IPS-20b (cell line): ENCODE measurements at regions not wholly inside any gene's neighbourhood (a gene's known extent, or its start where the extent isn't known, plus 50 kb on each side); places are given as distances from the start of the nearest gene placed in this dataset.

Experiments used
- H3K27ac ChIP-seq: one replicate; pipeline ENCODE4 v1.5.1; 2013; ENCODE audit warnings: low read length
- H3K27me3 ChIP-seq: 2 replicates; pipeline ENCODE4 v1.6.1; 2013; ENCODE audit warnings: mild to moderate bottlenecking, low read length, inconsistent platforms; ENCODE audit not compliant: insufficient read depth
- H3K36me3 ChIP-seq: 2 replicates; pipeline ENCODE4 v1.6.1; 2013; ENCODE audit warnings: low read depth, mild to moderate bottlenecking, inconsistent platforms, low read length, moderate library complexity; ENCODE audit not compliant: insufficient read depth
- H3K4me1 ChIP-seq: 2 replicates; pipeline ENCODE4 v1.6.1; 2013; ENCODE audit warnings: mild to moderate bottlenecking, control low read depth, inconsistent platforms, low read length, moderate library complexity; ENCODE audit not compliant: insufficient read depth
- H3K4me3 ChIP-seq: 2 replicates; pipeline ENCODE4 v1.5.1; 2013; ENCODE audit warnings: mild to moderate bottlenecking, low read length, inconsistent platforms
- H3K9ac ChIP-seq: 2 replicates; pipeline ENCODE4 v1.6.1; 2013; ENCODE audit warnings: low read depth, mild to moderate bottlenecking, inconsistent platforms, low read length, moderate library complexity
- H3K9me3 ChIP-seq: 2 replicates; pipeline ENCODE4 v1.6.1; 2013; ENCODE audit warnings: mild to moderate bottlenecking, low read depth, low read length, inconsistent platforms; ENCODE audit not compliant: insufficient read depth

DNA sequence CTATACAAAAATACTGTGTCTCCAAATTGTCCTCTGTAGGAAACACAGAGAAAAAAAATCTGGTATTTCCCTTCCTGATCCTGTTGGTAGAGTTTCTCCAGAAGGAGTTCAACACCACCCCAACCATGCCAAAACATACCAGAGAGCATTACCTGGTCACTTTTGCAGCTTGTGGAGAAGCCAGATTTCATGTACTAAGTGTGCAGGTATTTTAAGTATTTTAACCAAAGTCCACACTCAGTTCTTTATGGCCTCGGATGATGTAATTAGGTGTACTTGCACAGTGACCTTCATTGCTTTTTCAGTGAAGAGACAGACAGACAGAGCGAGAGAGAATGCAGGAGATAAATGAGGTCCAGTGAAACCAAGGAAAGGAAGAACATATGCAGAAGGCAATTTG lies 2046.8 kb upstream of the CDH9 start:
- Histone ChIP-seq H3K36me3 (no peaks in the 10 kb centered on the region), H3K9me3 (no peaks in the 10 kb centered on the region), H3K27ac (no peak overlapping the region), H3K9ac (no peak overlapping the region), H3K4me1 (no peaks in the 10 kb centered on the region), H3K4me3 (no peak overlapping the region), H3K27me3 (no peaks in the 10 kb centered on the region)

- no peaks in the 10 kb centered on the region for H3K36me3 ChIP-seq
- H3K27me3 ChIP-seq: no peaks in the 10 kb centered on the region
These were observed 2041.4 kb upstream of the CDH9 start for GRCh38 chr5:29079771-29080170.

GRCh38 chr5:29077451-29077850 lies 2039.1 kb upstream of the CDH9 start:
- no peaks in the 10 kb centered on the region for H3K27me3 ChIP-seq
- H3K4me3 ChIP-seq: no peak overlapping the region
- no peaks in the 10 kb centered on the region for H3K9me3 ChIP-seq
- no peak overlapping the region for H3K9ac ChIP-seq
- no peaks in the 10 kb centered on the region for H3K4me1 ChIP-seq
- no peaks in the 10 kb centered on the region for H3K36me3 ChIP-seq
- no peak overlapping the region for H3K27ac ChIP-seq

More at GRCh38 chr5:29079771-29080170, 2041.4 kb upstream of the CDH9 start:
- no peak overlapping the region for H3K4me3 ChIP-seq
- H3K27ac ChIP-seq: no peak overlapping the region
- H3K9ac ChIP-seq: no peak overlapping the region
- no peaks in the 10 kb centered on the region for H3K4me1 ChIP-seq
- no peaks in the 10 kb centered on the region for H3K9me3 ChIP-seq

DNA sequence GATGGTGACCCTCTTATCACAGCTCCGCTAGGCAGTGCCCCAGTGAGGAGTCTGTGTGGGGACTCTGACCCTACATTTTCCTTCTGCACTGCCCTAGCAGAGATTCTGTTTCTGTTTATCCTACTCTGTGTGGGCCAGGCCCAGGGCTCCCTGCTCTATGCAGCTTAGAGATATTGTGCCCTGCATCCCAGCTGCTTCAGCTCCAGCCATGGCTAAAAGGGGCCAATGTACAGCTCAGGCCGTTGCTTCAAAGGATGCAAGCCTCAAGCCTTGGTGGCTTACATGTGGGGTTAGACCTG lies 2030.7 kb upstream of the CDH9 start:
- Histone ChIP-seq H3K27me3 (no peaks in the 10 kb centered on the region), H3K4me1 (no peaks in the 10 kb centered on the region), H3K4me3 (no peak overlapping the region), H3K36me3 (no peaks in the 10 kb centered on the region), H3K27ac (no peak overlapping the region), H3K9me3 (no peaks in the 10 kb centered on the region), H3K9ac (no peak overlapping the region)

DNA sequence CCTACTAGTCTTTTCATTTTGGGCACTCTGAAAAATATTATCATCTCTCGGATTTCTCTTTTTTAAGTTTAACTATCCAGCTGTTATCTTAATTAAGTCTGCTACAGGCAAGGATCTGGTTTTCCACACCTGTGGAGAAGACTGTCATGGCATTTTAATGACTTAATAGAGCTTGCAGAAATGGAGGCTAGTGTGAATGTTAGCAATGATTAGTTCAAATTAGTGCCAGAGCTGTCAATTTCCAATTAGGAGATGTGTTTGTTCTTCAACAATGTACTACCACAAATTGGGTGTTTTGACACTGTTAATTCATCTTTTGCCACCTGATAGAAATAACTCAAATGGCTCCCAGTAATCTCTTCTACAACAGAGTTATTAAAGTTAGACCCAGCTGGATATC lies 2023.0 kb upstream of the CDH9 start:
- H3K27me3 ChIP-seq: no peaks in the 10 kb centered on the region
- H3K4me1 ChIP-seq: no peaks in the 10 kb centered on the region
- H3K36me3 ChIP-seq: no peaks in the 10 kb centered on the region
- no peak overlapping the region for H3K4me3 ChIP-seq
- H3K9ac ChIP-seq: no peak overlapping the region
- no peak overlapping the region for H3K27ac ChIP-seq
- no peaks in the 10 kb centered on the region for H3K9me3 ChIP-seq

GRCh38 chr5:29054694-29055093 lies 2016.3 kb upstream of the CDH9 start:
- Histone ChIP-seq H3K9me3 (no peaks in the 10 kb centered on the region), H3K4me3 (no peak overlapping the region), H3K9ac (no peak overlapping the region; the same call in 1 of the 2 replicates), H3K27ac (no peak overlapping the region), H3K27me3 (no peaks in the 10 kb centered on the region), H3K4me1 (peaks cover 3% of the 10 kb centered on the region; the same call in 1 of the 2 replicates), H3K36me3 (no peaks in the 10 kb centered on the region)

- H3K4me1 ChIP-seq: peaks cover 3% of the 10 kb centered on the region; the same call in 1 of the 2 replicates
- no peak overlapping the region; the same call in 1 of the 2 replicates for H3K9ac ChIP-seq
- no peaks in the 10 kb centered on the region for H3K9me3 ChIP-seq
- H3K27ac ChIP-seq: no peak overlapping the region
- no peak overlapping the region for H3K4me3 ChIP-seq
- no peaks in the 10 kb centered on the region for H3K36me3 ChIP-seq
- no peaks in the 10 kb centered on the region for H3K27me3 ChIP-seq
These were observed 2015.9 kb upstream of the CDH9 start for GRCh38 chr5:29054282-29054681.

GRCh38 chr5:29051509-29051908 lies 2013.1 kb upstream of the CDH9 start:
- Histone ChIP-seq H3K27ac (no peak overlapping the region), H3K27me3 (no peaks in the 10 kb centered on the region), H3K4me1 (peaks cover 3% of the 10 kb centered on the region; the same call in 1 of the 2 replicates), H3K36me3 (no peaks in the 10 kb centered on the region), H3K4me3 (no peak overlapping the region), H3K9me3 (no peaks in the 10 kb centered on the region), H3K9ac (no peak overlapping the region)

GRCh38 chr5:29042152-29042551 lies 2003.8 kb upstream of the CDH9 start:
- peaks cover 3% of the 10 kb centered on the region; the same call in 1 of the 2 replicates for H3K4me1 ChIP-seq
- H3K9me3 ChIP-seq: no peaks in the 10 kb centered on the region
- no peaks in the 10 kb centered on the region for H3K27me3 ChIP-seq
- H3K36me3 ChIP-seq: no peaks in the 10 kb centered on the region
- H3K9ac ChIP-seq: no peak overlapping the region
- H3K27ac ChIP-seq: peak overlapping the region; percentile 47
- no peak overlapping the region for H3K4me3 ChIP-seq

GRCh38 chr5:29040404-29040803 lies 2002.0 kb upstream of the CDH9 start:
- peaks cover 3% of the 10 kb centered on the region; the same call in 1 of the 2 replicates for H3K4me1 ChIP-seq
- H3K36me3 ChIP-seq: no peaks in the 10 kb centered on the region
- no peak overlapping the region for H3K4me3 ChIP-seq
- no peaks in the 10 kb centered on the region for H3K9me3 ChIP-seq
- H3K9ac ChIP-seq: no peak overlapping the region
- no peak overlapping the region for H3K27ac ChIP-seq
- H3K27me3 ChIP-seq: no peaks in the 10 kb centered on the region

GRCh38 chr5:29039994-29040393 lies 2001.6 kb upstream of the CDH9 start:
- Histone ChIP-seq H3K9me3 (no peaks in the 10 kb centered on the region), H3K4me1 (peaks cover 3% of the 10 kb centered on the region; the same call in 1 of the 2 replicates), H3K27ac (no peak overlapping the region), H3K36me3 (no peaks in the 10 kb centered on the region), H3K27me3 (no peaks in the 10 kb centered on the region), H3K4me3 (no peak overlapping the region), H3K9ac (no peak overlapping the region)

DNA sequence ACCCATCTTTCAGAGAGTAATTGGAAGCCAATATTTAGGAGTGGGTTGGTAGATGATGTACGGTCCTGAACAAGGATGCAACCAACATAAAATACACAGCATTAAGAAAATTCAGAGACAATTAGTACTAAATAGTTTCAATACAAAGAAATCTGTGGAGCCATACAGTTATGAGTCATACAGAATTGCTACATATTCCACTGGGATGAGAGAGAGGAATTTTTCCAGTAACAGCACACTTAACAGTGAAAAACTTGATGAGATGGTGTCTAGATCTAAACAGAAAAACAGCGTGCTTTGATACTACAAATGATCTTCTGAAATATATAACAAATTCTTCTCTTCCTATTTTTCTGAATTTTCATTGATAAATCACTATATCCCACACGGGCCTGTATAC lies 1999.3 kb upstream of the CDH9 start:
- H3K36me3 ChIP-seq: no peaks in the 10 kb centered on the region
- H3K4me3 ChIP-seq: no peak overlapping the region
- no peak overlapping the region for H3K27ac ChIP-seq
- peaks cover 3% of the 10 kb centered on the region; the same call in 1 of the 2 replicates for H3K4me1 ChIP-seq
- H3K9me3 ChIP-seq: no peaks in the 10 kb centered on the region
- no peaks in the 10 kb centered on the region for H3K27me3 ChIP-seq
- H3K9ac ChIP-seq: no peak overlapping the region

DNA sequence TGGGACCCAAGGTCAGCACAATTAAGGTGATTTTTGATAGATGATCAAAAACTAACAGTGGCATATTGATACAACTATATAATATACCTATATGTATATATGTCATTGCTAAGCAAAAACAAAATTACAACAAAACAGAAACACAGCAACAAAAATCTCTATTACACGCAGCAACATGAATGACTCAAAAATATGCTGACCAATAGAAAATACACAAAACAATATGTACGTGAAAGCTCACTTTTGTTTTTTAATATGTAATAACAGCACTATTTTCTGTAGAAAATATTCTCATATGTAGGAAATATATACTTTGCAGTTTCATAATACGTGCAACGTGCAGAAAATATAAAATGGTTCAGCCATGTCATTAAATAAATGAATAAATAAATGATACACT lies 1985.7 kb upstream of the CDH9 start:
- Histone ChIP-seq H3K9ac (no peak overlapping the region), H3K4me3 (no peak overlapping the region), H3K27me3 (no peaks in the 10 kb centered on the region), H3K9me3 (no peaks in the 10 kb centered on the region), H3K27ac (no peak overlapping the region), H3K36me3 (no peaks in the 10 kb centered on the region), H3K4me1 (no peaks in the 10 kb centered on the region)
